ENCODE measurements at regions not wholly inside any gene's neighbourhood (a gene's known extent, or its start where the extent isn't known, plus 50 kb on each side); places are given as distances from the start of the nearest gene placed in this dataset.
A peak's percentile ranks its signal among the peaks of the same experiment; 100 is the strongest.
"Not testable (repeated sequence)": the region's sequence is repeated elsewhere in the genome, so short reads cannot be mapped to it uniquely, and the experiment has no call there.

GRCh38 chr17:20633268-20634059 lies 53.9 kb downstream of the CDRT15L2 start:
- H3K27ac ChIP-seq; H3K27me3 ChIP-seq; DNase-seq; H3K4me1 ChIP-seq; H3K4me3 ChIP-seq; H3K9me3 ChIP-seq (replicated peaks); H3K36me3 ChIP-seq: not testable (repeated sequence)

GRCh38 chr17:20640147-20640546 lies 60.6 kb downstream of the CDRT15L2 start:
- H3K36me3 ChIP-seq; DNase-seq; H3K27ac ChIP-seq; H3K4me3 ChIP-seq; H3K27me3 ChIP-seq; H3K4me1 ChIP-seq; H3K9me3 ChIP-seq (replicated peaks): not testable (repeated sequence)

GRCh38 chr17:20646661-20647272 lies 67.2 kb downstream of the CDRT15L2 start:
- not testable (repeated sequence) for H3K27ac ChIP-seq; H3K9me3 ChIP-seq (replicated peaks); H3K4me3 ChIP-seq; H3K27me3 ChIP-seq; H3K36me3 ChIP-seq; H3K4me1 ChIP-seq
- peak; percentile 44 to 53 for DNase-seq

- not testable (repeated sequence) for H3K4me1 ChIP-seq; DNase-seq; H3K9me3 ChIP-seq (replicated peaks); H3K27ac ChIP-seq; H3K4me3 ChIP-seq; H3K36me3 ChIP-seq; H3K27me3 ChIP-seq
These were observed 69.7 kb downstream of the CDRT15L2 start for GRCh38 chr17:20649097-20649767.

- H3K4me3 ChIP-seq; H3K36me3 ChIP-seq; H3K27ac ChIP-seq; H3K27me3 ChIP-seq; H3K4me1 ChIP-seq; H3K9me3 ChIP-seq (replicated peaks); DNase-seq: not testable (repeated sequence)
These were observed 71.5 kb downstream of the CDRT15L2 start for GRCh38 chr17:20651022-20651421.

GRCh38 chr17:20651736-20652135 lies 72.2 kb downstream of the CDRT15L2 start:
- H3K9me3 ChIP-seq (replicated peaks); H3K36me3 ChIP-seq; H3K4me1 ChIP-seq; H3K27me3 ChIP-seq; DNase-seq; H3K4me3 ChIP-seq; H3K27ac ChIP-seq: not testable (repeated sequence)

GRCh38 chr17:20653391-20653790 lies 73.9 kb downstream of the CDRT15L2 start:
- not testable (repeated sequence) for H3K4me1 ChIP-seq; H3K27ac ChIP-seq; H3K9me3 ChIP-seq (replicated peaks); DNase-seq; H3K4me3 ChIP-seq; H3K36me3 ChIP-seq; H3K27me3 ChIP-seq

GRCh38 chr17:20654114-20654513 lies 74.6 kb downstream of the CDRT15L2 start:
- H3K36me3 ChIP-seq; H3K4me3 ChIP-seq; H3K4me1 ChIP-seq; H3K27me3 ChIP-seq; H3K9me3 ChIP-seq (replicated peaks); H3K27ac ChIP-seq; DNase-seq: not testable (repeated sequence)

GRCh38 chr17:20654575-20654974 lies 75.1 kb downstream of the CDRT15L2 start:
- not testable (repeated sequence) for H3K4me1 ChIP-seq; H3K9me3 ChIP-seq (replicated peaks); DNase-seq; H3K27ac ChIP-seq; H3K27me3 ChIP-seq; H3K4me3 ChIP-seq; H3K36me3 ChIP-seq

- not testable (repeated sequence) for H3K36me3 ChIP-seq; H3K9me3 ChIP-seq (replicated peaks); H3K4me1 ChIP-seq; H3K27me3 ChIP-seq
- peak overlapping the region; percentile 60 for H3K27ac ChIP-seq
- peak overlapping the region; percentile 32 for H3K4me3 ChIP-seq
- DNase-seq: peak; percentile 48 to 84
These were observed 85.8 kb downstream of the CDRT15L2 start for GRCh38 chr17:20665103-20665955.

- H3K4me3 ChIP-seq; H3K27me3 ChIP-seq; H3K9me3 ChIP-seq (replicated peaks); DNase-seq; H3K4me1 ChIP-seq; H3K36me3 ChIP-seq; H3K27ac ChIP-seq: not testable (repeated sequence)
These were observed 87.2 kb downstream of the CDRT15L2 start for GRCh38 chr17:20666689-20667088.

- not testable (repeated sequence) for H3K9me3 ChIP-seq (replicated peaks); H3K27me3 ChIP-seq; H3K27ac ChIP-seq; H3K4me3 ChIP-seq; H3K4me1 ChIP-seq; H3K36me3 ChIP-seq; DNase-seq
These were observed 88.2 kb downstream of the CDRT15L2 start for GRCh38 chr17:20667712-20668111.

GRCh38 chr17:20668316-20668715 lies 88.8 kb downstream of the CDRT15L2 start:
- not testable (repeated sequence) for H3K36me3 ChIP-seq; H3K27ac ChIP-seq; DNase-seq; H3K9me3 ChIP-seq (replicated peaks); H3K4me1 ChIP-seq; H3K4me3 ChIP-seq; H3K27me3 ChIP-seq

- not testable (repeated sequence) for H3K36me3 ChIP-seq; H3K9me3 ChIP-seq (replicated peaks); DNase-seq; H3K27me3 ChIP-seq; H3K4me1 ChIP-seq; H3K4me3 ChIP-seq; H3K27ac ChIP-seq
These were observed 89.3 kb downstream of the CDRT15L2 start for GRCh38 chr17:20668868-20669267.

- not testable (repeated sequence) for H3K4me3 ChIP-seq; DNase-seq; H3K9me3 ChIP-seq (replicated peaks); H3K36me3 ChIP-seq; H3K4me1 ChIP-seq; H3K27ac ChIP-seq; H3K27me3 ChIP-seq
These were observed 91.0 kb downstream of the CDRT15L2 start for GRCh38 chr17:20670506-20670905.
